HEK293 (cell line): ENCODE measurements at regions not wholly inside any gene's neighbourhood (a gene's known extent, or its start where the extent isn't known, plus 50 kb on each side); places are given as distances from the start of the nearest gene placed in this dataset.

Experiments used
- CTCF ChIA-PET: fragments of 350-600 bp; formaldehyde crosslinking; extraction: SDS; loops from one replicate; lab custom pipeline; 2021; ENCODE audit warnings: antibody characterized with exemption; lab: Yijun Ruan, JAX
- POLR2A ChIA-PET: fragments of 300-600 bp; formaldehyde crosslinking; extraction: SDS; loops from one replicate; lab custom pipeline; 2020; ENCODE audit warnings: antibody characterized with exemption, inconsistent platforms; lab: Yijun Ruan, JAX
- H3K27ac ChIP-seq: fragments of 200-500 bp; sonication (Bioruptor generic); 2 replicates; pipeline ENCODE4 v1.5.1; 2014; ENCODE audit warnings: low read depth, low read length, control low read depth, inconsistent platforms; ENCODE audit errors: extremely low read depth
- H3K36me3 ChIP-seq, 2 experiments: fragments of 200-500 bp in 1 of 2; sonication (Bioruptor generic) in 1 of 2; 1 replicate in 1 of 2; 2 replicates in 1 of 2; pipeline ENCODE4 v1.5.1; 2014 to 2017; ENCODE audit warnings: inconsistent platforms in 2 of 2, low read length in 2 of 2; ENCODE audit not compliant: control insufficient read depth in 2 of 2, insufficient read depth in 1 of 2
- H3K4me1 ChIP-seq: fragments of 200-500 bp; sonication (Bioruptor generic); 2 replicates; pipeline ENCODE4 v1.5.1; 2014; ENCODE audit warnings: mild to moderate bottlenecking, low read length, inconsistent platforms; ENCODE audit not compliant: control insufficient read depth, insufficient read depth
- H3K4me3 ChIP-seq: 2 replicates; pipeline ENCODE4 v1.5.1; 2011; ENCODE audit warnings: low read depth, mild to moderate bottlenecking, control low read depth, low read length, moderate library complexity
- H3K9me3 ChIP-seq: fragments of 200-500 bp; sonication (Bioruptor generic); 2 replicates; pipeline ENCODE4 v1.5.1; 2014; ENCODE audit warnings: low read depth, low read length, inconsistent platforms; ENCODE audit not compliant: control insufficient read depth, insufficient read depth
- BCL11A ChIP-seq: fragments of 450-650 bp; formaldehyde crosslinking; IDR thresholded peaks from 2 replicates; pipeline ENCODE4 v1.5.1; 2016; ENCODE audit warnings: low read depth, missing biosample characterization, missing genetic modification characterization
- SCRT1 ChIP-seq: fragments of 450-650 bp; formaldehyde crosslinking; IDR thresholded peaks from 2 replicates; pipeline ENCODE4 v1.5.1; 2016; ENCODE audit warnings: missing biosample characterization, missing genetic modification characterization, borderline replicate concordance
- SETDB1 ChIP-seq: IDR thresholded peaks from one replicate; pipeline ENCODE4 v1.6.1; 2017; ENCODE audit warnings: mild to moderate bottlenecking, low read length, moderate library complexity, mixed read lengths; ENCODE audit not compliant: insufficient read length
- TCF7L2 ChIP-seq: IDR thresholded peaks from 2 replicates; pipeline ENCODE4 v1.6.1; 2011; ENCODE audit warnings: low read depth, mild to moderate bottlenecking, inconsistent platforms, low read length, moderate library complexity, borderline replicate concordance
- ZBTB21 ChIP-seq: fragments of 450-650 bp; formaldehyde crosslinking; IDR thresholded peaks from 2 replicates; pipeline ENCODE4 v1.5.1; 2017; ENCODE audit warnings: missing biosample characterization, missing genetic modification characterization
- ZEB2 ChIP-seq: fragments of 450-650 bp; formaldehyde crosslinking; IDR thresholded peaks from 2 replicates; pipeline ENCODE4 v1.5.1; 2016; ENCODE audit warnings: missing biosample characterization, missing genetic modification characterization
- ZNF121 ChIP-seq: fragments of 450-650 bp; formaldehyde crosslinking; IDR thresholded peaks from 2 replicates; pipeline ENCODE4 v1.5.1; 2016; ENCODE audit warnings: missing biosample characterization, missing genetic modification characterization
- ZNF155 ChIP-seq: fragments of 450-650 bp; formaldehyde crosslinking; IDR thresholded peaks from 2 replicates; pipeline ENCODE4 v1.5.1; 2016; ENCODE audit warnings: missing biosample characterization, missing genetic modification characterization
- ZNF23 ChIP-seq: fragments of 450-650 bp; formaldehyde crosslinking; IDR thresholded peaks from 2 replicates; pipeline ENCODE4 v1.5.1; 2016; ENCODE audit warnings: missing biosample characterization, missing genetic modification characterization, borderline replicate concordance
- ZNF24 ChIP-seq: fragments of 450-650 bp; formaldehyde crosslinking; IDR thresholded peaks from 2 replicates; pipeline ENCODE4 v1.5.1; 2016; ENCODE audit warnings: missing biosample characterization, missing genetic modification characterization
- ZNF341 ChIP-seq: fragments of 450-650 bp; formaldehyde crosslinking; IDR thresholded peaks from 2 replicates; pipeline ENCODE4; 2016; ENCODE audit warnings: low read depth, missing biosample characterization, missing genetic modification characterization
- ZNF362 ChIP-seq: fragments of 450-650 bp; formaldehyde crosslinking; IDR thresholded peaks from 2 replicates; pipeline ENCODE4 v1.5.1; 2016; ENCODE audit warnings: missing biosample characterization, missing genetic modification characterization
- ZNF404 ChIP-seq: fragments of 450-650 bp; formaldehyde crosslinking; IDR thresholded peaks from 2 replicates; pipeline ENCODE4 v1.5.1; 2017; ENCODE audit warnings: missing biosample characterization, missing genetic modification characterization
- ZNF416 ChIP-seq: fragments of 450-650 bp; formaldehyde crosslinking; IDR thresholded peaks from 2 replicates; pipeline ENCODE4 v1.5.1; 2016; ENCODE audit warnings: missing biosample characterization, missing genetic modification characterization
- ZNF423 ChIP-seq: fragments of 450-650 bp; formaldehyde crosslinking; IDR thresholded peaks from 2 replicates; pipeline ENCODE4 v1.5.1; 2016; ENCODE audit warnings: missing biosample characterization, missing genetic modification characterization
- ZNF426 ChIP-seq: fragments of 450-650 bp; formaldehyde crosslinking; IDR thresholded peaks from 2 replicates; pipeline ENCODE4 v1.5.1; 2017; ENCODE audit warnings: missing biosample characterization, missing genetic modification characterization, mild to moderate bottlenecking, inconsistent platforms, moderate library complexity
- ZNF660 ChIP-seq: fragments of 450-650 bp; IDR thresholded peaks from 2 replicates; pipeline ENCODE4 v1.5.1; 2018; ENCODE audit warnings: missing biosample characterization, mild to moderate bottlenecking, missing genetic modification characterization
- ZNF843 ChIP-seq: fragments of 450-650 bp; formaldehyde crosslinking; IDR thresholded peaks from 2 replicates; pipeline ENCODE4 v1.5.1; 2016; ENCODE audit warnings: missing biosample characterization, missing genetic modification characterization
- TF ChIP-seq, protein P1 (sequence below): fragments of 450-650 bp; formaldehyde crosslinking; IDR thresholded peaks from 2 replicates; pipeline ENCODE4 v1.5.1; 2016; ENCODE audit warnings: missing biosample characterization, missing genetic modification characterization
- TF ChIP-seq, protein P2 (sequence below): fragments of 450-650 bp; formaldehyde crosslinking; IDR thresholded peaks from 2 replicates; pipeline ENCODE4 v1.5.1; 2016; ENCODE audit warnings: missing biosample characterization, missing genetic modification characterization
- TF ChIP-seq, protein P3 (sequence below): fragments of 450-650 bp; formaldehyde crosslinking; optimal IDR thresholded peaks from 2 replicates; pipeline ENCODE3; 2016; ENCODE audit warnings: missing biosample characterization, mild to moderate bottlenecking, missing genetic modification characterization
- TF ChIP-seq, protein P4 (sequence below): fragments of 450-650 bp; formaldehyde crosslinking; IDR thresholded peaks from 2 replicates; pipeline ENCODE4 v1.5.1; 2017; ENCODE audit warnings: missing biosample characterization, missing genetic modification characterization

GRCh38 chr3:166123088-166123487 is 285.9 kb upstream of the BCHE start:
- H3K9me3 ChIP-seq: no peaks in the 10 kb centered on the region
- no peak overlapping the region for H3K4me3 ChIP-seq
- TF ChIP-seq ZNF362 (no peak), ZNF121 (tag by site-specific recombination) (no peak), ZNF660 (tag by site-specific recombination) (no peak)
- TF ChIP-seq, protein P1, sequence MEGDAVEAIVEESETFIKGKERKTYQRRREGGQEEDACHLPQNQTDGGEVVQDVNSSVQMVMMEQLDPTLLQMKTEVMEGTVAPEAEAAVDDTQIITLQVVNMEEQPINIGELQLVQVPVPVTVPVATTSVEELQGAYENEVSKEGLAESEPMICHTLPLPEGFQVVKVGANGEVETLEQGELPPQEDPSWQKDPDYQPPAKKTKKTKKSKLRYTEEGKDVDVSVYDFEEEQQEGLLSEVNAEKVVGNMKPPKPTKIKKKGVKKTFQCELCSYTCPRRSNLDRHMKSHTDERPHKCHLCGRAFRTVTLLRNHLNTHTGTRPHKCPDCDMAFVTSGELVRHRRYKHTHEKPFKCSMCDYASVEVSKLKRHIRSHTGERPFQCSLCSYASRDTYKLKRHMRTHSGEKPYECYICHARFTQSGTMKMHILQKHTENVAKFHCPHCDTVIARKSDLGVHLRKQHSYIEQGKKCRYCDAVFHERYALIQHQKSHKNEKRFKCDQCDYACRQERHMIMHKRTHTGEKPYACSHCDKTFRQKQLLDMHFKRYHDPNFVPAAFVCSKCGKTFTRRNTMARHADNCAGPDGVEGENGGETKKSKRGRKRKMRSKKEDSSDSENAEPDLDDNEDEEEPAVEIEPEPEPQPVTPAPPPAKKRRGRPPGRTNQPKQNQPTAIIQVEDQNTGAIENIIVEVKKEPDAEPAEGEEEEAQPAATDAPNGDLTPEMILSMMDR: no peak
- no peaks in the 10 kb centered on the region for H3K4me1 ChIP-seq
- no peak overlapping the region for H3K27ac ChIP-seq
- H3K36me3 ChIP-seq: no peaks in the 10 kb centered on the region
- POLR2A ChIA-PET: no interaction called here
- CTCF ChIA-PET: interaction anchor here (0.7 kb wide), 1 partner anchor 893 kb away, joined by 4 read pairs; no protein-coding TSS in a partner anchor

GRCh38 chr3:166118049-166118448 is 280.8 kb upstream of the BCHE start:
- no peaks in the 10 kb centered on the region for H3K4me1 ChIP-seq
- H3K36me3 ChIP-seq: no peaks in the 10 kb centered on the region
- H3K9me3 ChIP-seq: no peaks in the 10 kb centered on the region
- ChIA-PET CTCF (no interaction called here), POLR2A (no interaction called here)
- TF ChIP-seq ZNF416 (tag by site-specific recombination) (no peak), ZNF426 (no peak), ZNF24 (tag by site-specific recombination) (no peak), SCRT1 (tag by site-specific recombination) (no peak), TCF7L2 (no peak), ZNF341 (tag by site-specific recombination) (no peak), ZNF155 (tag by site-specific recombination) (no peak), ZNF843 (tag by site-specific recombination) (no peak)
- TF ChIP-seq, protein P2, sequence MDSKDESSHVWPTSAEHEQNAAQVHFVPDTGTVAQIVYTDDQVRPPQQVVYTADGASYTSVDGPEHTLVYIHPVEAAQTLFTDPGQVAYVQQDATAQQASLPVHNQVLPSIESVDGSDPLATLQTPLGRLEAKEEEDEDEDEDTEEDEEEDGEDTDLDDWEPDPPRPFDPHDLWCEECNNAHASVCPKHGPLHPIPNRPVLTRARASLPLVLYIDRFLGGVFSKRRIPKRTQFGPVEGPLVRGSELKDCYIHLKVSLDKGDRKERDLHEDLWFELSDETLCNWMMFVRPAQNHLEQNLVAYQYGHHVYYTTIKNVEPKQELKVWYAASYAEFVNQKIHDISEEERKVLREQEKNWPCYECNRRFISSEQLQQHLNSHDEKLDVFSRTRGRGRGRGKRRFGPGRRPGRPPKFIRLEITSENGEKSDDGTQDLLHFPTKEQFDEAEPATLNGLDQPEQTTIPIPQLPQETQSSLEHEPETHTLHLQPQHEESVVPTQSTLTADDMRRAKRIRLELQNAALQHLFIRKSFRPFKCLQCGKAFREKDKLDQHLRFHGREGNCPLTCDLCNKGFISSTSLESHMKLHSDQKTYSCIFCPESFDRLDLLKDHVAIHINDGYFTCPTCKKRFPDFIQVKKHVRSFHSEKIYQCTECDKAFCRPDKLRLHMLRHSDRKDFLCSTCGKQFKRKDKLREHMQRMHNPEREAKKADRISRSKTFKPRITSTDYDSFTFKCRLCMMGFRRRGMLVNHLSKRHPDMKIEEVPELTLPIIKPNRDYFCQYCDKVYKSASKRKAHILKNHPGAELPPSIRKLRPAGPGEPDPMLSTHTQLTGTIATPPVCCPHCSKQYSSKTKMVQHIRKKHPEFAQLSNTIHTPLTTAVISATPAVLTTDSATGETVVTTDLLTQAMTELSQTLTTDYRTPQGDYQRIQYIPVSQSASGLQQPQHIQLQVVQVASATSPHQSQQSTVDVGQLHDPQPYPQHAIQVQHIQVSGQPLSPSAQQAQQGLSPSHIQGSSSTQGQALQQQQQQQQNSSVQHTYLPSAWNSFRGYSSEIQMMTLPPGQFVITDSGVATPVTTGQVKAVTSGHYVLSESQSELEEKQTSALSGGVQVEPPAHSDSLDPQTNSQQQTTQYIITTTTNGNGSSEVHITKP: no peak
- TF ChIP-seq, protein P3, sequence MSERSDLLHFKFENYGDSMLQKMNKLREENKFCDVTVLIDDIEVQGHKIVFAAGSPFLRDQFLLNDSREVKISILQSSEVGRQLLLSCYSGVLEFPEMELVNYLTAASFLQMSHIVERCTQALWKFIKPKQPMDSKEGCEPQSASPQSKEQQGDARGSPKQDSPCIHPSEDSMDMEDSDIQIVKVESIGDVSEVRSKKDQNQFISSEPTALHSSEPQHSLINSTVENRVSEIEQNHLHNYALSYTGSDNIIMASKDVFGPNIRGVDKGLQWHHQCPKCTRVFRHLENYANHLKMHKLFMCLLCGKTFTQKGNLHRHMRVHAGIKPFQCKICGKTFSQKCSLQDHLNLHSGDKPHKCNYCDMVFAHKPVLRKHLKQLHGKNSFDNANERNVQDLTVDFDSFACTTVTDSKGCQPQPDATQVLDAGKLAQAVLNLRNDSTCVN: no peak
- H3K4me3 ChIP-seq: no peak overlapping the region
- no peak overlapping the region for H3K27ac ChIP-seq

GRCh38 chr3:166114448-166114847 is 277.2 kb upstream of the BCHE start:
- ChIA-PET CTCF (no interaction called here), POLR2A (no interaction called here)
- Histone ChIP-seq H3K36me3 (no peaks in the 10 kb centered on the region), H3K4me1 (no peaks in the 10 kb centered on the region), H3K9me3 (no peaks in the 10 kb centered on the region), H3K27ac (no peak overlapping the region), H3K4me3 (no peak overlapping the region)
- TF ChIP-seq, protein P4, sequence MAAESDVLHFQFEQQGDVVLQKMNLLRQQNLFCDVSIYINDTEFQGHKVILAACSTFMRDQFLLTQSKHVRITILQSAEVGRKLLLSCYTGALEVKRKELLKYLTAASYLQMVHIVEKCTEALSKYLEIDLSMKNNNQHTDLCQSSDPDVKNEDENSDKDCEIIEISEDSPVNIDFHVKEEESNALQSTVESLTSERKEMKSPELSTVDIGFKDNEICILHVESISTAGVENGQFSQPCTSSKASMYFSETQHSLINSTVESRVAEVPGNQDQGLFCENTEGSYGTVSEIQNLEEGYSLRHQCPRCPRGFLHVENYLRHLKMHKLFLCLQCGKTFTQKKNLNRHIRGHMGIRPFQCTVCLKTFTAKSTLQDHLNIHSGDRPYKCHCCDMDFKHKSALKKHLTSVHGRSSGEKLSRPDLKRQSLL: no peak
- TF ChIP-seq ZNF404 (no peak), BCL11A (tag by site-specific recombination) (no peak), ZBTB21 (tag by site-specific recombination) (no peak), ZNF155 (tag by site-specific recombination) (no peak), SETDB1 (no peak), ZEB2 (no peak), ZNF23 (tag by site-specific recombination) (no peak), ZNF423 (tag by site-specific recombination) (no peak)
- TF ChIP-seq, protein P3: no peak
